Endothelial cell (in vitro differentiated cells): ENCODE measurements at regions not wholly inside any gene's neighbourhood (a gene's known extent, or its start where the extent isn't known, plus 50 kb on each side); places are given as distances from the start of the nearest gene placed in this dataset.

Experiments used
- DNase-seq: peaks from one replicate; pipeline ENCODE4 v3.0.0; 2021; ENCODE audit warnings: low spot score
- H3K27ac Mint-ChIP-seq: one replicate; pipeline ENCODE4 v1.8.0; 2021; ENCODE audit warnings: mixed read lengths, inconsistent platforms; ENCODE audit not compliant: unreplicated experiment
- H3K27me3 Mint-ChIP-seq: one replicate; pipeline ENCODE4 v1.8.0; 2021; ENCODE audit warnings: mild to moderate bottlenecking, moderate library complexity, mixed read lengths, inconsistent platforms; ENCODE audit not compliant: unreplicated experiment
- H3K36me3 Mint-ChIP-seq: one replicate; pipeline ENCODE4 v1.8.0; 2021; ENCODE audit warnings: mild to moderate bottlenecking, low read depth, mixed read lengths, inconsistent platforms; ENCODE audit not compliant: unreplicated experiment
- H3K4me1 Mint-ChIP-seq: one replicate; pipeline ENCODE4 v1.8.0; 2021; ENCODE audit warnings: mild to moderate bottlenecking, mixed read lengths, inconsistent platforms; ENCODE audit not compliant: unreplicated experiment
- H3K4me3 Mint-ChIP-seq: one replicate; pipeline ENCODE4 v1.8.0; 2021; ENCODE audit warnings: mild to moderate bottlenecking, mixed read lengths, inconsistent platforms; ENCODE audit not compliant: unreplicated experiment
- H3K9me3 Mint-ChIP-seq: one replicate; pipeline ENCODE4 v1.8.0; 2021; ENCODE audit warnings: mixed read lengths, inconsistent platforms; ENCODE audit not compliant: unreplicated experiment
- CTCF ChIP-seq: fragments of 200-600 bp; sonication (generic); IDR thresholded peaks from one replicate; pipeline ENCODE4 v1.5.0; 2021; ENCODE audit warnings: antibody characterized with exemption; ENCODE audit not compliant: unreplicated experiment

GRCh38 chr4:23741681-23742191, 148.1 kb downstream of the PPARGC1A start:
- no peaks in the 10 kb centered on the region for H3K9me3 Mint-ChIP-seq
- no peak for TF ChIP-seq CTCF
- H3K27ac Mint-ChIP-seq, result no peak overlapping the region
- H3K36me3 Mint-ChIP-seq, result no peaks in the 10 kb centered on the region
- peaks cover 1% of the 10 kb centered on the region for H3K27me3 Mint-ChIP-seq
- DNase-seq, result no peak
- no peaks in the 10 kb centered on the region for H3K4me1 Mint-ChIP-seq
- no peak overlapping the region for H3K4me3 Mint-ChIP-seq

DNA sequence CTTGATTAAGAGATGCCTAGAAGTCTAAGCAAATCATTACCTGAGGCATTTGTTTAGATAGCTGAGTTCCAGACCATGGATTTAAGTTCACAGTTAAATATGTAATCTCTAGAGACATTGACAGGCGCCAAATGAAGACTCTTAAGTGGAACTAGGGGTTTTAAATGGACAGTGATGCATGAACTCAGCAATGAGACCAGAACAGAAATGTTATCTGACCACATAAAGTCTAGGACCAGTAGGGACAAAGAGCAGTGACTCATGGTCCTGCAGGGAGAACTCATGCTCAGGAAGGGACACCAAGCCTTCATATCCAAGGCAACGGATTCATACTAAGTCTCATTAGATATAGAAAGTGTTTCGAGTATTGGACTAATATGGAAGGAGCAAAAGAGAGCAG, 152.3 kb downstream of the PPARGC1A start:
- Mint-ChIP-seq H3K27me3 (no peaks in the 10 kb centered on the region), H3K4me3 (no peak overlapping the region), H3K36me3 (no peaks in the 10 kb centered on the region), H3K27ac (no peak overlapping the region), H3K4me1 (no peaks in the 10 kb centered on the region), H3K9me3 (no peaks in the 10 kb centered on the region)
- no peak for TF ChIP-seq CTCF
- no peak for DNase-seq

DNA sequence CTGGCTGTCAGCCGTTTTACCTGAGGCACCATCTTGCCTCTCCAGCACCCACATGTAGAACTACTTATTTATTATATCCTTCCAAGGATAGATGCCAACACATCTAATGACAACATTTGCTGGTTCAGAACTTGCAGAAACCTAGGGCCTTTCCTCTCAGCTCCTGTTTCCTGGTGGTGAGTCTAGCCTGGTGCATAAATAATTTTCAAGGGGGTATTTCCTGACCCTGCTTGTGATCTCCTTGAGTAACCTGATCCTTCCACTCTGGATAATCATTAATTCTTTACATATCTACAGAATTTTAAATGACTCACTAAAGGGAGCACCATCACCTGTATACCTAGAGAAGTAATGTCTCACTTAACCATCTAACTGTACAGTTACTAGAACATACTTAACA, 153.4 kb downstream of the PPARGC1A start:
- no peaks in the 10 kb centered on the region for H3K4me1 Mint-ChIP-seq
- no peaks in the 10 kb centered on the region for H3K27me3 Mint-ChIP-seq
- no peaks in the 10 kb centered on the region for H3K9me3 Mint-ChIP-seq
- no peak overlapping the region for H3K27ac Mint-ChIP-seq
- TF ChIP-seq CTCF, result no peak
- no peaks in the 10 kb centered on the region for H3K36me3 Mint-ChIP-seq
- no peak for DNase-seq
- no peak overlapping the region for H3K4me3 Mint-ChIP-seq

- Mint-ChIP-seq H3K36me3 (no peaks in the 10 kb centered on the region), H3K4me1 (no peaks in the 10 kb centered on the region), H3K9me3 (no peaks in the 10 kb centered on the region), H3K4me3 (no peak overlapping the region), H3K27me3 (no peaks in the 10 kb centered on the region), H3K27ac (no peak overlapping the region)
- no peak for TF ChIP-seq CTCF
- no peak for DNase-seq
These were observed 155.8 kb downstream of the PPARGC1A start for GRCh38 chr4:23734000-23734399.

GRCh38 chr4:23733476-23733875, 156.4 kb downstream of the PPARGC1A start:
- Mint-ChIP-seq H3K4me1 (no peaks in the 10 kb centered on the region), H3K27me3 (no peaks in the 10 kb centered on the region)
- DNase-seq, result no peak

More at GRCh38 chr4:23733476-23733875, 156.4 kb downstream of the PPARGC1A start:
- H3K4me3 Mint-ChIP-seq, result no peak overlapping the region
- H3K36me3 Mint-ChIP-seq, result no peaks in the 10 kb centered on the region
- no peaks in the 10 kb centered on the region for H3K9me3 Mint-ChIP-seq
- TF ChIP-seq CTCF, result no peak
- H3K27ac Mint-ChIP-seq, result no peak overlapping the region
